ENCODE measurements at regions not wholly inside any gene's neighbourhood (a gene's known extent, or its start where the extent isn't known, plus 50 kb on each side); places are given as distances from the start of the nearest gene placed in this dataset.

GRCh38 chr3:44058022-44058867 is 183.4 kb upstream of the TOPAZ1 start:
- TF ChIP-seq EZH2phosphoT487 (IDR thresholded peaks at IDR 0.05; ENCODE audit: borderline replicate concordance) (no peak), CTCF (conservative IDR thresholded peaks at IDR 0.05; ENCODE audit: low read length) (no peak)
- H3K79me2 ChIP-seq (ENCODE audit: insufficient read depth, low read length): no peaks in the 10 kb centered on the region
- H3K27me3 ChIP-seq (ENCODE audit: insufficient read depth, low read length, poor library complexity, severe bottlenecking): no peaks in the 10 kb centered on the region
- no peaks in the 10 kb centered on the region for H3K36me3 ChIP-seq (ENCODE audit: insufficient read depth, low read length)
- H3F3A ChIP-seq (ENCODE audit: low read depth): no peaks in the 10 kb centered on the region
- H3K4me1 ChIP-seq (ENCODE audit: insufficient read depth, low read length, poor library complexity, severe bottlenecking): peaks cover 9% of the 10 kb centered on the region
- H3K9ac ChIP-seq (ENCODE audit: low read depth, low read length, poor library complexity, severe bottlenecking): no peak overlapping the region
- no peak overlapping the region for H2AFZ ChIP-seq (ENCODE audit: low read length)
- no peak overlapping the region for H3K4me3 ChIP-seq (ENCODE audit: low read length, poor library complexity, severe bottlenecking)
- H3K9me2 ChIP-seq (replicated peaks; ENCODE audit: low read depth, low read length): no peaks in the 10 kb centered on the region
- H3K4me2 ChIP-seq (ENCODE audit: low read depth, low read length, poor library complexity, severe bottlenecking): no peak overlapping the region
- no peaks in the 10 kb centered on the region for H3K9me3 ChIP-seq (ENCODE audit: insufficient read depth, low read depth, low read length)
- H4K20me1 ChIP-seq (ENCODE audit: insufficient read depth, low read length, poor library complexity, severe bottlenecking): no peaks in the 10 kb centered on the region

DNA sequence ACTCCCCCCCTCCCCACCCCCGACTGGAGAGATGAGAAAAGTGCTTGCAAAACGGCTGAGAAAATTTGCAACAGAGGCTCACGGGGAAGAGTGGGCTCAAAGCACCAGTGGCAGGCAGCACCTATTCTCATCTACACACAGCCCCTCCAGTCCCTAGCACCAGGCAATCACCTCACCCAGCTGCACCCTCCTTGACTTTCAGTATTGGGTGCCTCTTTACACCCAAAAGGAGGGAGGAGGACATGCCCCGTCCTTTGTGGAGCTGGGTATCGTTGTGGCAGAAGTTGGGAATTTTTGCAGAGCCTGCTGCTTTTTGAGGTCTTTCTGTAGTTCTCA is 182.8 kb upstream of the TOPAZ1 start:
- Histone ChIP-seq H3K36me3 (ENCODE audit: insufficient read depth, low read length) (no peaks in the 10 kb centered on the region), H4K20me1 (ENCODE audit: insufficient read depth, low read length, poor library complexity, severe bottlenecking) (no peaks in the 10 kb centered on the region), H3K4me2 (ENCODE audit: low read depth, low read length, poor library complexity, severe bottlenecking) (no peak overlapping the region), H3K79me2 (ENCODE audit: insufficient read depth, low read length) (no peaks in the 10 kb centered on the region), H3K9ac (ENCODE audit: low read depth, low read length, poor library complexity, severe bottlenecking) (no peak overlapping the region), H3K27me3 (ENCODE audit: insufficient read depth, low read length, poor library complexity, severe bottlenecking) (no peaks in the 10 kb centered on the region), H3K4me1 (ENCODE audit: insufficient read depth, low read length, poor library complexity, severe bottlenecking) (peaks cover 9% of the 10 kb centered on the region), H3F3A (ENCODE audit: low read depth) (no peaks in the 10 kb centered on the region), H3K9me2 (replicated peaks; ENCODE audit: low read depth, low read length) (no peaks in the 10 kb centered on the region), H2AFZ (ENCODE audit: low read length) (no peak overlapping the region), H3K4me3 (ENCODE audit: low read length, poor library complexity, severe bottlenecking) (no peak overlapping the region), H3K9me3 (ENCODE audit: insufficient read depth, low read depth, low read length) (no peaks in the 10 kb centered on the region)
- TF ChIP-seq CTCF (conservative IDR thresholded peaks at IDR 0.05; ENCODE audit: low read length) (no peak), EZH2phosphoT487 (IDR thresholded peaks at IDR 0.05; ENCODE audit: borderline replicate concordance) (no peak)

DNA sequence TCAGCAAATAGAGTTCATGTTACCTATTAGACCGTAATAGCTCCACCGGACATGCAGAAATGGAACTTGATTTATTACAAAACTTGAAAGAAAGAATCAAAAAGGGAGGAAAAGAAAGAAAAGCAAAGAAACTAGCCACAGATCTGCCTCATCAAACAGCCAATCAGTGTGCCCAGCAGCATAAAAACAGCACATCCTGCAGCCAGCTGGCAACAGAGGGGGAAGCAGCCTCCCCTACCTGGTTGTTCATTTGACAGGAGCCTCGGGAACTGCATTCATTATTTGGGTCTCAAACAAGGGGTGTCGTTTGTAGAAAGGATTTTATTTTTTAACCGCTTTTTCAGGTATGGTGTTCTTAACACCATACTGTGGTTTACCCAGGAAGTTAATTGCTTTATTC is 181.5 kb upstream of the TOPAZ1 start:
- Histone ChIP-seq H3K9me2 (replicated peaks; ENCODE audit: low read depth, low read length) (no peaks in the 10 kb centered on the region), H4K20me1 (ENCODE audit: insufficient read depth, low read length, poor library complexity, severe bottlenecking) (no peaks in the 10 kb centered on the region), H2AFZ (ENCODE audit: low read length) (peak overlapping the region; percentile 74; the same call in 1 of the 2 replicates), H3K27me3 (ENCODE audit: insufficient read depth, low read length, poor library complexity, severe bottlenecking) (no peaks in the 10 kb centered on the region), H3K4me1 (ENCODE audit: insufficient read depth, low read length, poor library complexity, severe bottlenecking) (peaks cover 9% of the 10 kb centered on the region), H3K4me2 (ENCODE audit: low read depth, low read length, poor library complexity, severe bottlenecking) (peak overlapping the region; percentile 49), H3K9ac (ENCODE audit: low read depth, low read length, poor library complexity, severe bottlenecking) (no peak overlapping the region), H3K79me2 (ENCODE audit: insufficient read depth, low read length) (no peaks in the 10 kb centered on the region), H3K4me3 (ENCODE audit: low read length, poor library complexity, severe bottlenecking) (peak overlapping the region; percentile 8), H3F3A (ENCODE audit: low read depth) (no peaks in the 10 kb centered on the region), H3K9me3 (ENCODE audit: insufficient read depth, low read depth, low read length) (no peaks in the 10 kb centered on the region), H3K36me3 (ENCODE audit: insufficient read depth, low read length) (no peaks in the 10 kb centered on the region)
- no peak for TF ChIP-seq CTCF (conservative IDR thresholded peaks at IDR 0.05; ENCODE audit: low read length)
- no peak for TF ChIP-seq EZH2phosphoT487 (IDR thresholded peaks at IDR 0.05; ENCODE audit: borderline replicate concordance)

Data from Loucy (cell line).